ENCODE measurements at regions not wholly inside any gene's neighbourhood (a gene's known extent, or its start where the extent isn't known, plus 50 kb on each side); places are given as distances from the start of the nearest gene placed in this dataset.

- no peak for TF ChIP-seq ZNF462 (CRISPR knock-in tag; IDR thresholded peaks at IDR 0.05)
- no peak for TF ChIP-seq CREB1 (CRISPR knock-in tag; IDR thresholded peaks at IDR 0.05; ENCODE audit: low read depth)
- TF ChIP-seq JUNB (IDR thresholded peaks at IDR 0.05; ENCODE audit: unreplicated experiment): no peak
- TF ChIP-seq CTCF (conservative IDR thresholded peaks at IDR 0.05; ENCODE audit: low read depth in 2 of 2): no peak
These were observed 158.5 kb upstream of the SGO1 start (continued) for GRCh38 chr3:20344400-20344959.

- Mint-ChIP-seq H3K9me3 (peaks cover 8% of the 10 kb centered on the region; the same call in 1 of the 3 replicates), H3K27ac (no peak overlapping the region; the same call in 1 of the 2 replicates)
- TF ChIP-seq EZH2phosphoT487 (IDR thresholded peaks at IDR 0.05; ENCODE audit: unreplicated experiment) (no peak), ZNF462 (CRISPR knock-in tag; IDR thresholded peaks at IDR 0.05) (no peak)
These were observed 157.8 kb upstream of the SGO1 start for GRCh38 chr3:20343790-20344189.

More at GRCh38 chr3:20343790-20344189, 157.8 kb upstream of the SGO1 start:
- H3K9me2 ChIP-seq (ENCODE audit: insufficient read depth): no peaks in the 10 kb centered on the region
- H3K27me3 Mint-ChIP-seq (ENCODE audit: insufficient read depth, low read depth, poor library complexity): peaks cover 1% of the 10 kb centered on the region
- ATAC-seq (no peak), DNase-seq (ENCODE audit: low spot score) (no peak)
- H3K4me2 ChIP-seq: no peak overlapping the region
- no peaks in the 10 kb centered on the region for H3K79me2 ChIP-seq (replicated peaks; ENCODE audit: insufficient read depth)
- no peaks in the 10 kb centered on the region for H4K20me1 ChIP-seq (replicated peaks; ENCODE audit: insufficient read depth)
- no peak overlapping the region for H3K4me3 Mint-ChIP-seq
- H3K36me3 Mint-ChIP-seq (ENCODE audit: low read depth): peaks cover 16% of the 10 kb centered on the region
- H3K4me1 ChIP-seq (ENCODE audit: insufficient read depth): peaks cover 26% of the 10 kb centered on the region
- H3K36me3 ChIP-seq (ENCODE audit: insufficient read depth): no peaks in the 10 kb centered on the region
- peaks cover 43% of the 10 kb centered on the region for H3K4me1 Mint-ChIP-seq
- 0 out of 2 replicates have a peak overlapping the region, but pooled peaks have one; percentile 17 for H3K27ac ChIP-seq (ENCODE audit: low read depth)
- H3F3A ChIP-seq (replicated peaks; ENCODE audit: low read depth): no peaks in the 10 kb centered on the region
- H3K27me3 ChIP-seq (ENCODE audit: insufficient read depth): no peaks in the 10 kb centered on the region
- H2AFZ ChIP-seq: no peak overlapping the region
- no peak overlapping the region for H3K4me3 ChIP-seq
